T-helper 2 cell (primary cell): ENCODE measurements at regions not wholly inside any gene's neighbourhood (a gene's known extent, or its start where the extent isn't known, plus 50 kb on each side); places are given as distances from the start of the nearest gene placed in this dataset.

Experiments used
- DNase-seq, 5 experiments: peaks; one replicate each; pipeline versions ENCODE4 v3.0.0 to v3.0.0-alpha.2; 2012 to 2022

DNA sequence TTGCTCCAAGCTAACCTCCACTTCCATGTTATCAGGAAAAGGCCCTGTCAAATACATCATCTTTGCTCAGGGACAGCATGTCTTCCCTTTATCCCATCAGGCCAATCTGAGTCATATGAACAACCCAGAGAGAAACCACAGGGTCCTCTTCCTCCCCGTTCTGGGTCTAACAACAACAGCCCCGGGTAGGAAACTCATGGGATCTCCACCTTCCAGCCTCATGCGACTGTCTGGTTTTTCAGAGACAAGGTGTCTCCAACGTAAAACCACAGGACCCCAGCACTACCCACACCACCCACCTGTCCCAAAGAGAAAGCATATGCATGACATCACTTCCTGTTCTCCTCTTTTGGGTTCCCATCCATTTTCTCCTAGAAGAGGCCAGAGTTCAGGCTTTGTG lies 217.9 kb downstream of the ENC1 start:
- DNase-seq: no peak

DNA sequence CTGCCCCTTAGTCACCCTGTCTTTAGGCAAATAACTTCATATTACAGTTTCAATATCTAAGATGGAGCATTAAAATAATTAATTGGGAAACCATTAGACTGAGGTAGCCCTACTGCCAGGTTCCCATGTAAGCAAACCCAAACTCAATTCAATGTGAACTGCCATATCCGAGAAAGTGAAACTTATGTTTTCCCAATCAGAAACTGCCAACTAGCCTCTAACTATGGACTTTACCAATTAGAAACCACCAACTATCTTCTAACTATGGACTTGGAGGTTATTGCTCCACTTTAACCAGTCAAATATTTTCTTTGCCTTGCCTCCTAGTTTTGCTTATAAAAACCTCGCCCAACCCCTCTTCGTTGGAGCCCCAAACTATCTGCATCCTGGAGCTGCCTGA lies 218.5 kb downstream of the ENC1 start:
- no peak for DNase-seq

DNA sequence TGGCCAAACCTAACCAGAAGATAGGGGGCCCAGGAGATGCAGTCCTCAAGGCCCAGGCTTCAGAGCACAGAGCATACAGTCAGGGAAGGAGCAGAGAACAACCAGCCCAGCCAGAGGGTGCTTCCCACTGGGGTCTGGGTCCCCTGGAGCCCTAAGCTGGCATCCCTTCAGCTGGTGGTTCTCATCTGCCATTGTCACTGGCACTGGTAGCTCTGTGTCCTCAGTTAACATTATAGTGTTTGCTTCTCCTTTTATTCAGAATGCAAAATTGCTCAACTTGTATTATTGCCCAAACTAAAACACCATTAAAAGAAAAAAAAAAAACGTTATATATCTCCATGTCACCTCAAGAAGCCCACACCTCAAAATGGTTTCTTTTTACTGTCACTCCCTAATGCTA lies 219.2 kb downstream of the ENC1 start:
- DNase-seq: no peak

DNA sequence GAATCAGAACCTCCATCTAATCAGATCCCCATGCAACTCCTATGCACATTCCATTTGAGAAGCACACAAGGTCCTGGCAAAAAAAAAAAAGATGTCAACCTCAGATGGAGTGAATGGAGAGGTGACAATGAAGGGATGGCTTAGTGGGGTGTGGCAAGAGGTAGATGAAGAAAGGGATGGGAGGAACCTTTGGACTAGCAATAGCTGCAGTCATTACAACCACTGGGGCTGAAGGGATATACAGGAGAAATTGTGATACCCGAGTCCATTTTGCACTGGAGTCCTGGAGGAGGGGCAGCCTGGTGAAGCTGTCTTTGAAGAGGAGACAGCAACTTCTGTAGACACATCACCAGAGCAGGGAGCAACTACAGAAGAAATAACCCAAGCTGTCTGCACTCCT lies 219.6 kb downstream of the ENC1 start:
- no peak for DNase-seq

DNA sequence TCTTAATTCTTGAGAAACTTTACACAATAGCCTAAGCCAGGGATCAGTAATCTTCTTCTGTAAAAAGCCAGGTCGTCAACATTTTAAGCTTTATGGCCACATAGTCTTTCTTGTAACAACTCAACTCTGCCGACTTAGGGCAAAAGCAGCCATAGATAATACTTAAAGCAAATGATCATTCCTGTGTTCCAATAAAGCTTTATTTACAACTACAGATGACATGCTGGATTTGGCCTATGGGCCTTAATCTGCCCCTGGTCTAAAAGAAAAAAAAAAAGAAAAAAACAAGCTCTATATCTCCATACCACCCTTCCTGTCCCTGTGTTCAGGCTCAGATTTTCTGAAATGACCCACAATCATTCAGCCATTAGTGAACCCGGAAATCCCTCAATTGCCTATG lies 220.3 kb downstream of the ENC1 start:
- no peak for DNase-seq

DNA sequence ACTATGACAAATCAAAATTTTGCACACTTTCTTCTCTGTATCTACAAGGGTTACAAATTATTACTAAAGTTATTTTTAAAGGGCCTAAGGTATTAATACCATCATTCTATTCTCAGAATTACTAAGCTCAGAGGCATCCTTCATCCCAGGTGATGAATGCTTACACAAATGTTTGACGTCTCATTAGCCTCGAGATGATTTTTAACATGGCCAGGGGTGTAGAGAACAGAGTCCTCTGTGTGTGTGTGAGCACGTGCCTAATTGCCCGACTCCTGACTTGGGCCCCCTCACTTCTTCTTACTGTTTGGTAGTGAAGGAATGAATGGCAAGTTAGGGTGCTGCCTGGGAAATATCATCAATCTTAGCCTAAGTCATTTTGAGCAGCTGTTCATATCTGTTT lies 221.1 kb downstream of the ENC1 start:
- no peak for DNase-seq

DNA sequence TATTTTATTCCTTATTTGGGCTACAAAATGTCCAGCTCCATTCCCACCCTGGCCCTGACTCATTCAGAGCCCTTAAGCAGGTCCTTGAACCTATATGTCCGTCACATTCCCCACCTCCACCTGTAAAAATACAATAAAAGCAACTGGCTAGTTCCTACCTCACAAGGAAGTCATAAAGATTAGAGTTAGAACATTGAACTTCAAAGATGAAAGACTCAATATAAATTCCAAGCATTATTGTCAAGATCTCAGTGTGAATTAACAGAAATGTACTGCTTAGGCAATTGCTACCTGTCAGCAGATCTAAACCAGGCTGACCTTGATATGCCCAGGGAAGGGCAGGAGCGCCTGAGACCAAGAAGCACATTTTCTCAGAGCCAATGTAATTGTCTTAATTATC lies 221.8 kb downstream of the ENC1 start:
- no peak for DNase-seq

DNA sequence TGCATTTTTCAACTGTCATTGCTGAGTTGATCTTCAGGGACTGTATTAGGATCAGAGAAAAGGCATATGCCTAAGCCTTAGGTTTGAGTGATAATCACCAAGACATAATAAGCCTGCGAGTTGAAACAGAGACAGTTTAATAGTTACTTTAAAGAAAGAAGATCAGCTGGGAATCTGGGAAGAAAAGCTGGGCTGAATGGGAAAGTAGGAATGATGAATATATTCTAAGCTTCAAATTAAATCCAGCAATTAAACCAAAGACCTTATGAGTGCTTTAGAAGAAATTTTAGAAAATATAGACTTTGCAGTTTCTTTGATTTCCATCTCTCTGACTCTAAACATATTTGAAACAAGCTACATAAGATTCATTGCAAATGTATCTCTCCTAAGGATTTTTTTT lies 222.3 kb downstream of the ENC1 start:
- no peak for DNase-seq

DNA sequence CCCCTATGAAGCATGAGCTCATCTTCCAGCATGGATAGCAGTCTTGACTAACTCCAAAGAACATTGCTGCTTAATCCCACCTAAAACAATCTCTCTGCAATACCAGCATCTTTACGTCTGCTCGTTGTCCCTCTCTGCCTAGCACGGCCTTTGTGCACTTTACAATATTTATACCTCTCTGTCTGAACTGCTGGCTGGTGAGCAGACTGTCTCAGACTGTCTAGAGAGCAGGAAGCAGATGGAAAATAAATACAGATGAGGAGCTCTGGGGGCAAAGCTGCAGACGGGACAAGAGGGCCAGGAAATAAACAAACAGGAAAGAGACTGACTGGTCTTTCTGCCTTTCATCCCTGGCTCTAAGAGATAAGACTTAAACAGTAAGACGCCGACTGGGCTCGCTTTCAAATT lies 224.8 kb downstream of the ENC1 start:
- no peak for DNase-seq

DNA sequence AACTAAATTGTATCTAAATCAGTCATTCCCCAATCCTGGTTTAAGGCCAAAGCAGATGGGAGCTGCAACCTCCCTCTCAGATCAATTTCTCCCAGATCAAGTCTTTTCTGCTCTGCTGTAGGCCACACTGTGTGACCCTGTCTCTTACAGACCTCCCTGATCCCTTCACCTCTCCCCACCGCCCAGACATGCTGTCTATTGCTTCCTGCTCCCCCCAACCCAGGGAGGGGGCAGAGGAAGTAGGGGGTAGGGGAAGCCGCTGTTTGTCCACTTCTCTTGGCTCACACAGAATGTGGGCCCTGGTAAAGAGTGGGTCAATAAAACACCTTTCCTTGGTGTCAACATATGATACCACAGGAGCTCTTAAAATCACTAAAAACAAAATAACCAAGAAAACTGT lies 226.3 kb downstream of the ENC1 start:
- DNase-seq: no peak

DNA sequence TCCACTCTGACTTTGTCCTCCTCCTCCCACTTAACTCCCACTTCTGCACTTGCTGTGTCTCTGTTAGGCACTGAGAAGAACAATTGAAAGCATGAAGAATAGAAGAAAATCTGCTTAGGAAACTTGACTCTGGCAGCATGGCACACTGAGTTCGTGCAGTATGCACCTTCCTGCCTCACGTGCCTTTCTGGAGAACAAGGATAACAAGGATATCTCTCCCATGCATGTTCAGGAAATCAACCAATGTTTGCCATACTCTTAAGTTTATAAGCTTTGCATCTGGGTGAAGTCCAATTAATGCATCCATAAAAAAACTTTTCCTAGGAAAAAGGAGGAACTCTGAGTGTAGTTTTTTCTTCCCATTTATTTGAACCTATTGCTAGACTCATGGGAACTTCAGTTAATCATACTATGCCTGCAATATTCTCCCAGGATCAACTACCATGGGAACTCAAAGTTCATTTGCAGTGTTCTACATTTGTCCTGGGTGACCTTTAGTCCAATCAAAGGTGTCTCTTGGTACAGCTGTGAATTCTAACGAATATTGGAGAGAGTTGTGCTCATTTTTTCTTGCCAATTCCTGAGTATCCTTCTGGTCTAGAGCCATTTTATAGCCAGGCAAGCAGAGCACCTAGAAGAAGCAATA lies 227.0 kb downstream of the ENC1 start:
- no peak for DNase-seq

DNA sequence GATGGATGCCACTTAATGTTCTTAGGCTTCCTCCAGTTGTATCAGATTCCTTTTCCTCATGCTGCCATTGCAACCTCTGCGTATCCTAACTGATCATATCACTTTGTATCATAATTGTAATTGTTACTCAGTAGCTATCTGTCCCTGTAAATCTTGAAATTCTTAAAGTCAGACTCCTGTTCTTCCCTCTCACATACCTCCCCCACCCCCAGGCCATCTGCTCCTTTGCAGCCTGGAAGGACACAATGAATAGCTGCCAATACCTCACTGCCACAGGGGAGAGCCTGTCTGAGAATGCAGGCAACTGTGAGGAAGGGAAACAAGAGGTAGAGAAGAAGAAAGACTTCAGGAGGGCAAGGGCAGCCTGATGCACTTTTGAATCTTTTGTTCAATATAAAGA lies 228.5 kb downstream of the ENC1 start:
- no peak for DNase-seq

DNA sequence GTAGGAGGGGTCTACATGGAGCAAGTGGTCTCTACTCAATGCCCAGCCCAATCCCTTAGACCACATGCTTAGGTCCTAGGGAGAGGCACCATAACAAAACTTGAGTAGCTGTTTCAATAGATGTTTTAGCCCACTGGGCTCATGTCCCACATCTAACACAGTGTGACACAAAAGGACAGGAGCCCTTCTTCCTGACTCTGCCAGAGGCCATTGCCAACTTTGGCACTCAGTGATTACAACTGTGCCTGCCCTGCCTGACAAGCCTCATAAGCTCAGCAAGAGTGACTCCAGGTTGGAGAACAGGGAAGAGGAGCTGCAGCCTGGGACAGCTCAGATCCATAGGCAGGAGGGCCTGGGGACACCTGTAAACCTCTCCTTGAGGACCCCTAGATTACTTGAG lies 230.8 kb downstream of the ENC1 start:
- no peak for DNase-seq

DNA sequence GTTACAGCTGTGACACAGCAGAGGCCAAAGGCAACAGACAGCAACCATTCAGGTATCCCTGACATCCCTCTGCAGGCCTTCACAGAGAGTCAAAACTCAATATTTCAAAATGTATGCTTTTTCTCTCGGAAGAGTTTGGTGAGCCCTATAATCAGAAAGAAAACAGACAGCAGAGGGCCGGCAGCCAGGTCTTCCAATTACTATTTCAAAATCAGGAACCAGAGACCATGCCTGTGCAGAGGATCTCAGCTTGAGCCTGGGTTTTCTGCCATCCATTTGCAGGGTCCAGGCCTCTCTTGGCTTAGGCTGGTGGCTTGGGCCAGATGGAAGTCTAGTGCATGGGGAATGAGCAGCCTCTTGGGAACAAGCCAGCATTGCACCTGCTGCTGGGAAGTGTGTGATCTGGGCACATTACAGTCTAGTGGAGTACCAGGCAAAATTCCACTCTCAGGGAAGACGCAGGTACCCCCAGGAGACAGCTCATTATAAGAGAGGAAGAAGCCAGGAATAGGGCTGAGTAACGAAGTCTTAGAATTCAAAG lies 231.3 kb downstream of the ENC1 start:
- no peak for DNase-seq

DNA sequence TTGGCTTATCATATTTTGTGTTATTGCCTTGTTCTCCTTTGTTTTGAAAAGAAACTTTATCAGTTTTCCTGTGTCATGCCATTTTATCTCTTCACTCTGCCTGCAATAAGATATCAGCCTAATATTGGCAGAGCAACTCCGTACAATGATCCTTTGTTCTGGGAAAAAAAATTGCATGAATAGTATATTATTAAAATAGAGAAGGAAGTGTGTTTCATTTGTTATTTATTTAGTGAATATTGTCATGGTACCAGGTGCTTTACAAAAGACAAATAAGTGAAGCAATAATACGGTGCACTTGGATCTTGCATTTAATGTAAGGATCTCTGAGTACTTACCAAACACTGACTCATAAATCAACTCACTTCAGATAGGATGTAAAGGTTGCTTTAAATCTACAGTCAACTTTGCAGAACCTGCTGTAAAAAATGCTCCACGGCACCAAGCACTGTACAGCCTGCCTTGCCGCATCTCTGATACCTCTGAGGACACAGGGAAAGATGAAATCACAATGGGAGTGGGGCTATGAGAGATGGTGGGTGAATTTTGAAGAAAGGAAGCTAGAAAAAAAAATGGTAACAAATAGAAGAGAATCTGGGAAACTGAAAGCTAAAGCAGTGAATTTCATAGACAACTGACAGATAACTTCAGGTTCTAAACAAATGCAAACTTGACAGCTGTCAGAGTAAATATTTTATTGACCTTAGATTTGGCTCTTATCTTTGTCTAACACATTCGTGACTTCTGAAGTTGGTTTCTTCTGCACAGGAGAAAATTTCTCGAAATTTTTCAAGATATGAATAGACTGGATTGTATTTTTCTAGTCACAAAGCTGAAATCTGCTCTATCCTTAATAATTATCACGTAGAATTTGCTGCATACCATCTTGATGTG lies 232.1 kb downstream of the ENC1 start:
- DNase-seq: no peak

DNA sequence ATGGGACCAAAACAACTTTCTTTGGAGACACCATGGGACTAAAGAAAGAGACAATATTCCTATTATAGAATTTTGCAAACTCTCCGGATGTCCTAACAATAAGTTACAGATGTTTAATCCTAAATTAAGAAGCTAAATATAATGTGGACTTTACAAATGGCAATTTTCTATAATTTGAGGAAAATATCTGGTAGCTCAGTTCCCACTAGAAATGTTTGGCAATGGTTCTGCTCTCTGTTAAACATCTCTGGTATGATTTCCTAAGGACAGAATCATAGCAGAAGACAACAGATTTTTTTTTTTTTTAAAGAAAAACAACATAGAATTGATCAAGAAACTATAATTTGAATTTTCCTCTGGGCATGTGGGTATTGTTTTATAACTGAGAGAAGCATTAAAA lies 232.8 kb downstream of the ENC1 start:
- no peak for DNase-seq

DNA sequence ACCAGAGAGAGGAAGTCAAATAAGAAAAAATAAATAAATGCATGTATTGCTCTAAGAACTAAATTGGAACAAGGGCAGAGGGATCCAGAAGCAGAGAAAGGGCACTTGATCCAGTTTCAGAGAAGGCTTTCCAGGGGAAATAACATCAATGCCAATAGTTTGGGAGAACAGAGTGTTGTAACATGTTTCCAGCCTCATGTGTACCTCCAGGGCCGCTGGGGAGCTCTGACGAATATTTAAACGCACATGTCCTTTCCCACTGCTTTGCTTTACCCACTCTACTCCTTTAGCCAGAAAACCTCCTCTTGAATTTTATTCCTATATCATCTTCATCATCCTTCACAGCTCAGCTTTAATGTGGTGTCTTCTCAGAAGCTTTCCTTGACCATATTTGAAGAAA lies 233.7 kb downstream of the ENC1 start:
- no peak for DNase-seq

DNA sequence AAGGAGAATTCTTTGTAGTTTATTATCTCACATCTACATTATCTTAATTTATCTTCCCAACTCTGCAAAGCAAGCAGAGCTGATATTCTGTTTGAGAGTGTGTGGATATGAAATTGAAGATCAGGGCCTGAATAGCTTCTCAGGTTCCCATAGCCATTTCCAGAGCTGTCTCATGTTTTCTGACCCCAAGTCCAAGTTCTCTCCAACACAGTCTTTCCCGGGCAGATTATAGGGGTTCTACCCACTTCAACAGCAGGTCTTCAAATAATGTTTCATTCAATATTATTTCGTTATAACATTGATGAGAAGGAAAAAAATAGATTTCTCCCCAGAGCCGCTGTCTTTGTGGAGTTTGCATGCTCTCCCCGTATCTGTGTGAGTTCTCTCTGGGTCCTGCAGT lies 234.9 kb downstream of the ENC1 start:
- no peak for DNase-seq

DNA sequence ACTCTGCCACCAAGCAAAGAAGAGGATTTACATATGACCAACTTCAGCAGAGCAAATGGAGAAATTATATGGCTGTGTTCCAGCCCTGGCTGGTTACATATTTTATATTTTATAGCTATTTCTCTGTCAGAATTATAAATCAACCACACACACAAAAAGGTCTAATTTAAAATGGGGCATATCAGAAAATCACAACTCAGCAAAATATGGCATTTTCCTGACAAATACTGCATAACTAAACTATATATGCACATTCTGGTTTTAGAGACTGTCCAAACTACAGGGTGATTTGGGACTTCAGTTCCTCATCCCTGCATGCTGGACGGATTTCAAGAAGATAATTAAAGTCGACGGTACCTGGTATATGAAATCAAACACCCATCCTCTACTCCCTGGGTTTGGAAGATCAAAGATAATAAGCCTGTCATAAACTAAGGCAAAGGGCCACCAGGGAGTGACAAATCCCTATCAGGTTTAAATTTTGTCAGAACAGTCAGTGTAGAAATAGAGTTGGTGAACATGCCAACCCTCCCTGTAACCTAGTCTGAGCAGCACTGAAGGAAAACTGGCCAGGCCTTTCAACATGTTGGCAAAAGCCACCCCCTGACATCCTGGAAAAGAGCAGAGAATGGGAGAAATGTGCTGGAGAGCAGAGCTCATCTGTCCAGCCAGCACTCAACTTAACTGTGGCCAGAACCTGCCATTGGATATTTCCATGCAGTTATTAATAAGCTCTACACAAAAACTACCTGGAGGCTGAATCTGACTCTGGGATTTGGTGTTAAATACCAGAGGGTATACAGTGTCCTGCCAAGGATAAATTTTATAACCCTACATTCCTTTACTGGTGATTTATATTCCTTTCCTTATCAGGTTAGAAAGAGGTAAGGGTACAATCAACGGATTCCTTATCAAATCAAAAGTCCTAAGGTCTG lies 235.7 kb downstream of the ENC1 start:
- DNase-seq: no peak

DNA sequence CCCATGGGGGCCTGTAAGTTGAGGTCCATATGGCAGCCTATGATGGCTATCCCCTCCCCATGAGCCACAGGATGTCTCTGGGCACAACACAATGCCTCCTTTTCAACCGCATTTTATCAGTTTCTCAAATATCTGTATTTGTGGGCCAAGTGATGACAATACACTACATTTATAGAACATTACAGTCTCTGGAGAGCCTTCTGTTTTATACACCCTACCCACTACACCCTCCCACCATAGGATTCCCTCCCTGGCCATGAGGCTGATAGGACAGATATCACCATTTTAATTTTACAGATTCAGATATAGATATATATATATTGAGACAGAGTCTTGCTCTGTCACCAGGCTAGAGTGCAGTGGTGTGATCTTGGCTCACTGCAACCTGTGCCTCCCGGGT lies 236.8 kb downstream of the ENC1 start:
- no peak for DNase-seq

DNA sequence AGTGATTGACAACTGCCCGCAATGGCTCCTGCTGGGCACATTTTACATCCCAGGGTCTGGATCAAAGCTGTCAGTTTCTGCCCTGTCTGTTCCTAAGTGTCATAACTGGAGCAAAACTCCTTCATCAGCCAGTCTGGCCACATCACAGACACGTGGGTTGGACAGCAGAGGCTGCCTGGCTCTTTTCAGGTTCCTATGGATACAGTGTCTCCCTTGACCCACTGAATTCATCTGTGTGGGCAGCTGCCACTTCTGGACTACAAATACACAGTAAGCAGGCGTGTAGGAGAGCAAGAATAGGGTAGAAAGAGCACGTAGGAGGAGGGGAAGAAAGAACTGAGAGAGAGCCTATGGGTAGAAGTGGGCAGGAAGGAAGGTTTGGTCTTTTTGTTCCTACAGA lies 238.0 kb downstream of the ENC1 start:
- no peak for DNase-seq

DNA sequence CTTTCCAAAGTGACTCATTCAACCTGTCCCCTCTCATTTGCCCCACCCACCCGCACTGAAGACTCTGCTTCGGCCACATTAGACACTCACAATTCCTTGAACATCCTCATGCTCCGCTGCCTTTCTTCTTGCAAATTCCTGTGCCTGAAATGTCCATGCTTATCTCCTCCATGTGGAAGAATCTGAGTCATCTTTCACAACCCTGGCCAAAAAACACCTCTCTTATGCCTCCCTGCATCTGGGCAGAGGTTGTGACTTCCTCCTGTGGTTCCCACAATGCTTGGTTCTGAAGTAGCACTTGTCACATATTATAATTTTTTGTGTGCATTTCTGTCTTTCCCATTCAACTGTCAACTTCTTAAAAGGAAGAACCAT lies 238.6 kb downstream of the ENC1 start:
- no peak for DNase-seq

DNA sequence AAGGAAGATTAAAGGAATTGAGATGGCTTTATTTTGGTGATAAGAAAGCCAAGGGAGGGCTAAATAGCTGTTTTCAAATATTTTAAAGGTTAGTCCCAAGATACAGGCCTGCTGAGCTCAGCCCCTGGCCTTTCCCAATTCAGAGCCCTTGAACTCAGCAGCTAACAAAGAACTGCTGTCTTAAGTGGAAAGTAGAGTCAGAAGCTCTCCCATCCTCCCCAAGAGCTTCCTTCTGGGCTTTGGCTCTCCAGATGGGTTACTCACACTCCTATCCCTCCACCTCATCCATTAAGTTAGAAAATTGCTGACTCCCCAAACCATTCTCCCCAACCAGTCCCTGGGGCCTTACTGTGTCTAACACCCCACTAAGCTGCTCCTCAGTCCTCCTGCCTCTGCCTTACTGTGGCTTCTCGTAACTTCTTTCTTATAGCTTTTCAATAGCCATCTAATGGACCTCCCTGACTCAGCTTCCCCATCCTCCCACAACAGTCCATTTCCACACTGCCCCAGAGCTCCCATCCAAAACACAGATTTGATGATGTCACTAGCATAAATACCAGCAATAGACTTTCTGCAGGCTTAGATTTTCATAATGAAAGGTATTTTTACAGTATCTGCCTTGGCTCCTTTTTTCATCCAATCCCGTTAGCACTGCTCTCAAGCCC lies 239.1 kb downstream of the ENC1 start:
- DNase-seq: no peak
